ENCODE measurements at regions not wholly inside any gene's neighbourhood (a gene's known extent, or its start where the extent isn't known, plus 50 kb on each side); places are given as distances from the start of the nearest gene placed in this dataset.

- H3K4me1 ChIP-seq (ENCODE audit: insufficient read depth, low read length): peaks cover 6% of the 10 kb centered on the region; the same call in 1 of the 2 replicates
- H3K9me3 ChIP-seq (ENCODE audit: low read length): no peaks in the 10 kb centered on the region
- no peak overlapping the region for H3K4me2 ChIP-seq (ENCODE audit: low read length)
- ChIA-PET POLR2A (ENCODE audit: unreplicated experiment) (no interaction called here), CTCF (no interaction called here)
- DNase-seq: no peak
- no peaks in the 10 kb centered on the region for H3K79me2 ChIP-seq (ENCODE audit: low read length)
- H4K20me1 ChIP-seq (ENCODE audit: low read length): no peaks in the 10 kb centered on the region
- H3K27me3 ChIP-seq (ENCODE audit: low read length): no peaks in the 10 kb centered on the region
- ATAC-seq: no peak
- no peak overlapping the region for H2AFZ ChIP-seq (ENCODE audit: low read length)
- no peaks in the 10 kb centered on the region for H3K9me2 ChIP-seq (replicated peaks; ENCODE audit: low read length)
- no peaks in the 10 kb centered on the region for H3K36me3 ChIP-seq (ENCODE audit: low read depth, low read length)
- BruUV-seq (replicated peaks): no TSS peak
- no peaks in the 10 kb centered on the region for H3F3A ChIP-seq (ENCODE audit: low read length, unreplicated experiment)
- H3K27ac ChIP-seq (ENCODE audit: low read length): no peak overlapping the region
- no peak overlapping the region for H3K9ac ChIP-seq (ENCODE audit: low read length)
- no peak overlapping the region for H3K4me3 ChIP-seq (ENCODE audit: low read length)
- TF ChIP-seq CTCF (conservative IDR thresholded peaks at IDR 0.05; ENCODE audit: low read depth, low read length) (no peak), EZH2 (IDR thresholded peaks at IDR 0.05; ENCODE audit: low read length, unreplicated experiment) (no peak), EZH2phosphoT487 (IDR thresholded peaks at IDR 0.05; ENCODE audit: borderline replicate concordance, low read length) (no peak)
- intact Hi-C loops (cut with micrococcal nuclease): no loop called here
Observed at GRCh38 chr12:127362121-127362520, 904.8 kb upstream of the TMEM132C start.

- ChIA-PET CTCF (interaction anchor here (0.5 to 1.6 kb wide), 7 partner anchors 13 to 579 kb away, joined by 3 to 10 read pairs (median 3); no protein-coding TSS in a partner anchor), POLR2A (ENCODE audit: unreplicated experiment) (no interaction called here)
- H3K36me3 ChIP-seq (ENCODE audit: low read depth, low read length): no peaks in the 10 kb centered on the region
- H3K9me3 ChIP-seq (ENCODE audit: low read length): no peaks in the 10 kb centered on the region
- H3K4me3 ChIP-seq (ENCODE audit: low read length): no peak overlapping the region
- no peaks in the 10 kb centered on the region for H3K9me2 ChIP-seq (replicated peaks; ENCODE audit: low read length)
- H3K27me3 ChIP-seq (ENCODE audit: low read length): no peaks in the 10 kb centered on the region
- H3K9ac ChIP-seq (ENCODE audit: low read length): no peak overlapping the region
- H3K27ac ChIP-seq (ENCODE audit: low read length): no peak overlapping the region
- no peaks in the 10 kb centered on the region for H3K4me1 ChIP-seq (ENCODE audit: insufficient read depth, low read length)
- TF ChIP-seq EZH2phosphoT487 (IDR thresholded peaks at IDR 0.05; ENCODE audit: borderline replicate concordance, low read length) (no peak), EZH2 (IDR thresholded peaks at IDR 0.05; ENCODE audit: low read length, unreplicated experiment) (no peak), CTCF (conservative IDR thresholded peaks at IDR 0.05; ENCODE audit: low read depth, low read length) (peak; percentile 82)
- H3K79me2 ChIP-seq (ENCODE audit: low read length): no peaks in the 10 kb centered on the region
- no peak overlapping the region for H2AFZ ChIP-seq (ENCODE audit: low read length)
- no peaks in the 10 kb centered on the region for H3F3A ChIP-seq (ENCODE audit: low read length, unreplicated experiment)
- H4K20me1 ChIP-seq (ENCODE audit: low read length): no peaks in the 10 kb centered on the region
- ATAC-seq: peak; percentile 51
- H3K4me2 ChIP-seq (ENCODE audit: low read length): no peak overlapping the region
- intact Hi-C loops (cut with micrococcal nuclease): no loop called here
- BruUV-seq (replicated peaks): no TSS peak
- DNase-seq: peak; percentile 78
Observed at GRCh38 chr12:127363392-127363791, 903.6 kb upstream of the TMEM132C start.

- H3K36me3 ChIP-seq (ENCODE audit: low read depth, low read length): no peaks in the 10 kb centered on the region
- H3K9me3 ChIP-seq (ENCODE audit: low read length): no peaks in the 10 kb centered on the region
- no TSS peak for BruUV-seq (replicated peaks)
- POLR2A ChIA-PET (ENCODE audit: unreplicated experiment): no interaction called here
- TF ChIP-seq CTCF (conservative IDR thresholded peaks at IDR 0.05; ENCODE audit: low read depth, low read length) (no peak), EZH2phosphoT487 (IDR thresholded peaks at IDR 0.05; ENCODE audit: borderline replicate concordance, low read length) (no peak), EZH2 (IDR thresholded peaks at IDR 0.05; ENCODE audit: low read length, unreplicated experiment) (no peak)
- H3K27ac ChIP-seq (ENCODE audit: low read length): no peak overlapping the region
- H3K9me2 ChIP-seq (replicated peaks; ENCODE audit: low read length): no peaks in the 10 kb centered on the region
- no peak overlapping the region for H3K4me2 ChIP-seq (ENCODE audit: low read length)
- no peak overlapping the region for H2AFZ ChIP-seq (ENCODE audit: low read length)
- H3K79me2 ChIP-seq (ENCODE audit: low read length): no peaks in the 10 kb centered on the region
- H3K4me3 ChIP-seq (ENCODE audit: low read length): no peak overlapping the region
- ATAC-seq (no peak), DNase-seq (no peak)
- no peaks in the 10 kb centered on the region for H3F3A ChIP-seq (ENCODE audit: low read length, unreplicated experiment)
- peaks cover 2% of the 10 kb centered on the region; the same call in 1 of the 2 replicates for H3K27me3 ChIP-seq (ENCODE audit: low read length)
- intact Hi-C loops (cut with micrococcal nuclease): no loop called here
- H4K20me1 ChIP-seq (ENCODE audit: low read length): no peaks in the 10 kb centered on the region
- no peak overlapping the region for H3K9ac ChIP-seq (ENCODE audit: low read length)
- no peaks in the 10 kb centered on the region for H3K4me1 ChIP-seq (ENCODE audit: insufficient read depth, low read length)
- CTCF ChIA-PET: no interaction called here
Observed at GRCh38 chr12:127373559-127373958, 893.4 kb upstream of the TMEM132C start.

Data from PC-3 (cell line).